ENCODE measurements at regions not wholly inside any gene's neighbourhood (a gene's known extent, or its start where the extent isn't known, plus 50 kb on each side); places are given as distances from the start of the nearest gene placed in this dataset.

- Histone ChIP-seq H3K4me1 (ENCODE audit: control insufficient read depth, extremely low read depth, insufficient read depth, low read length) (no peaks in the 10 kb centered on the region), H3K27ac (ENCODE audit: insufficient read depth, low read depth, low read length) (no peak overlapping the region), H3K27me3 (ENCODE audit: control insufficient read depth in 2 of 2, insufficient read depth in 2 of 2, low read length in 2 of 2) (no peaks in the 10 kb centered on the region), H4K20me1 (replicated peaks; ENCODE audit: control insufficient read depth, extremely low read depth, insufficient read depth, low read length) (no peaks in the 10 kb centered on the region), H3K9me1 (replicated peaks; ENCODE audit: control insufficient read depth, extremely low read depth, insufficient read depth, low read length) (no peaks in the 10 kb centered on the region), H3K36me3 (ENCODE audit: control insufficient read depth in 2 of 2, extremely low read depth in 1 of 2, insufficient read depth in 2 of 2, low read length in 2 of 2) (no peaks in the 10 kb centered on the region), H2AFZ (ENCODE audit: low read depth, low read length) (no peak overlapping the region), H3K4me2 (ENCODE audit: insufficient read depth, low read length) (no peak overlapping the region), H3K9me3 (replicated peaks; ENCODE audit: control insufficient read depth, insufficient read depth, low read length) (no peaks in the 10 kb centered on the region), H3K4me3 (replicated peaks in 1 of 3; ENCODE audit: insufficient read depth in 1 of 3, low read depth in 1 of 3, low read length in 3 of 3) (no peak overlapping the region), H3K9ac (replicated peaks; ENCODE audit: extremely low read depth, insufficient read depth, low read length) (no peak overlapping the region), H3K79me2 (ENCODE audit: control insufficient read depth, insufficient read depth, low read length) (no peaks in the 10 kb centered on the region)
- ChIA-PET CTCF (no interaction called here), POLR2A (no interaction called here)
- intact Hi-C loops (cut with micrococcal nuclease): no loop called here
- no TSS peak for BruUV-seq (replicated peaks)
- TF ChIP-seq POLR2A (IDR thresholded peaks at IDR 0.05; ENCODE audit: low read depth, low read length) (no peak), POLR2AphosphoS5 (IDR thresholded peaks at IDR 0.05; ENCODE audit: insufficient read depth, low read depth, low read length) (no peak), FOS (IDR thresholded peaks at IDR 0.05; ENCODE audit: borderline replicate concordance, insufficient read depth, low read length) (no peak), MYC (IDR thresholded peaks at IDR 0.05; ENCODE audit: low read depth, low read length) (no peak), MAX (IDR thresholded peaks at IDR 0.05; ENCODE audit: insufficient read depth, insufficient read length) (no peak)
- dilution Hi-C loops (cut with MboI; ENCODE audit: extremely low pct_ligation_motif_present, low sequenced_read_pairs): no loop called here
- DNase-seq (ENCODE audit: low read depth, low spot score) (no peak), FAIRE-seq (no peak)
Observed at GRCh38 chr6:93902517-93902916, 483.2 kb upstream of the EPHA7 start.

GRCh38 chr6:93900142-93900541 is 480.8 kb upstream of the EPHA7 start:
- FAIRE-seq (no peak), DNase-seq (ENCODE audit: low read depth, low spot score) (no peak)
- no peak overlapping the region for H3K4me2 ChIP-seq (ENCODE audit: insufficient read depth, low read length)
- no peaks in the 10 kb centered on the region for H3K27me3 ChIP-seq (ENCODE audit: control insufficient read depth in 2 of 2, insufficient read depth in 2 of 2, low read length in 2 of 2)
- no peaks in the 10 kb centered on the region for H3K4me1 ChIP-seq (ENCODE audit: control insufficient read depth, extremely low read depth, insufficient read depth, low read length)
- ChIA-PET POLR2A (no interaction called here), CTCF (no interaction called here)
- no peaks in the 10 kb centered on the region for H4K20me1 ChIP-seq (replicated peaks; ENCODE audit: control insufficient read depth, extremely low read depth, insufficient read depth, low read length)
- H3K4me3 ChIP-seq (replicated peaks in 1 of 3; ENCODE audit: insufficient read depth in 1 of 3, low read depth in 1 of 3, low read length in 3 of 3): no peak overlapping the region
- intact Hi-C loops (cut with micrococcal nuclease): no loop called here
- H3K79me2 ChIP-seq (ENCODE audit: control insufficient read depth, insufficient read depth, low read length): no peaks in the 10 kb centered on the region
- H3K9ac ChIP-seq (replicated peaks; ENCODE audit: extremely low read depth, insufficient read depth, low read length): no peak overlapping the region
- TF ChIP-seq EZH2 (IDR thresholded peaks at IDR 0.05; ENCODE audit: borderline replicate concordance, low read depth, low read length, severe bottlenecking) (no peak), POLR2AphosphoS5 (IDR thresholded peaks at IDR 0.05; ENCODE audit: insufficient read depth, low read depth, low read length) (no peak), JUN (IDR thresholded peaks at IDR 0.05; ENCODE audit: borderline replicate concordance, insufficient read depth, insufficient read length, low read depth) (no peak), FOS (IDR thresholded peaks at IDR 0.05; ENCODE audit: borderline replicate concordance, insufficient read depth, low read length) (no peak), CTCF (IDR thresholded peaks at IDR 0.05; ENCODE audit: extremely low read depth in 1 of 2, insufficient read depth in 1 of 2, low read depth in 1 of 2, low read length in 2 of 2) (no peak), POLR2A (IDR thresholded peaks at IDR 0.05; ENCODE audit: low read depth, low read length) (no peak), GATA2 (IDR thresholded peaks at IDR 0.05; ENCODE audit: insufficient read depth, insufficient read length, low read depth, low read length) (no peak), MAX (IDR thresholded peaks at IDR 0.05; ENCODE audit: insufficient read depth, insufficient read length) (no peak), MYC (IDR thresholded peaks at IDR 0.05; ENCODE audit: low read depth, low read length) (no peak)
- H2AFZ ChIP-seq (ENCODE audit: low read depth, low read length): no peak overlapping the region
- no TSS peak for BruUV-seq (replicated peaks)
- dilution Hi-C loops (cut with MboI; ENCODE audit: extremely low pct_ligation_motif_present, low sequenced_read_pairs): no loop called here
- H3K9me3 ChIP-seq (replicated peaks; ENCODE audit: control insufficient read depth, insufficient read depth, low read length): no peaks in the 10 kb centered on the region
- no peaks in the 10 kb centered on the region for H3K36me3 ChIP-seq (ENCODE audit: control insufficient read depth in 2 of 2, extremely low read depth in 1 of 2, insufficient read depth in 2 of 2, low read length in 2 of 2)
- H3K27ac ChIP-seq (ENCODE audit: insufficient read depth, low read depth, low read length): no peak overlapping the region
- no peaks in the 10 kb centered on the region for H3K9me1 ChIP-seq (replicated peaks; ENCODE audit: control insufficient read depth, extremely low read depth, insufficient read depth, low read length)
